22Rv1 (cell line): ENCODE measurements at regions not wholly inside any gene's neighbourhood (a gene's known extent, or its start where the extent isn't known, plus 50 kb on each side); places are given as distances from the start of the nearest gene placed in this dataset.

ENCODE experiments used
- H3K27ac ChIP-seq: fragments of 450-650 bp; 2 replicates; pipeline ENCODE4 v1.5.1; 2017
- ZFX ChIP-seq: fragments of 450-650 bp; IDR thresholded peaks from 2 replicates; pipeline ENCODE4 v1.6.1; 2017; ENCODE audit warnings: antibody characterized with exemption, borderline replicate concordance
- TF ChIP-seq, protein P1 (sequence below): fragments of 450-650 bp; IDR thresholded peaks from 2 replicates; pipeline ENCODE4 v1.5.1; 2017; ENCODE audit warnings: mild to moderate bottlenecking

DNA sequence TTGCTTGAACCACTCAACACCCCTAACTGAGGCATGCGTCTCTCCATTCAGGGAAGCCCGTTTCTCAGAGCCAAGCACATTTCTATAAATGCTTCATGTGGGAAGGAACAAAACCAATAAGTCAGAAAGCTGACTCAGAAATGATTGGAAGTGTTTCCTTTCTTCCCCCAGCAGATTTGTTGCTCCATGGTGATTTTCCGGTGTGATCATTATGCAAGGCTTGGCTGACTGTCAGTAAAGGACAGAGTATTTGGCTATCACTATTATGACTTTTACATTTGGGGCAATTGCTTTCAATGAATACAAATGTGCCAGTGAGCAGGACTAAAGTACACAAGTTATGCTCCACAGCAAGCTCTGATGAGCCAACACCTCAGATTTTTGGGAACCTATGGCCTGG, 53.3 kb upstream of the ZC3H11B start:
- H3K27ac ChIP-seq: no peak overlapping the region
- no peak for TF ChIP-seq ZFX
- TF ChIP-seq, protein P1, sequence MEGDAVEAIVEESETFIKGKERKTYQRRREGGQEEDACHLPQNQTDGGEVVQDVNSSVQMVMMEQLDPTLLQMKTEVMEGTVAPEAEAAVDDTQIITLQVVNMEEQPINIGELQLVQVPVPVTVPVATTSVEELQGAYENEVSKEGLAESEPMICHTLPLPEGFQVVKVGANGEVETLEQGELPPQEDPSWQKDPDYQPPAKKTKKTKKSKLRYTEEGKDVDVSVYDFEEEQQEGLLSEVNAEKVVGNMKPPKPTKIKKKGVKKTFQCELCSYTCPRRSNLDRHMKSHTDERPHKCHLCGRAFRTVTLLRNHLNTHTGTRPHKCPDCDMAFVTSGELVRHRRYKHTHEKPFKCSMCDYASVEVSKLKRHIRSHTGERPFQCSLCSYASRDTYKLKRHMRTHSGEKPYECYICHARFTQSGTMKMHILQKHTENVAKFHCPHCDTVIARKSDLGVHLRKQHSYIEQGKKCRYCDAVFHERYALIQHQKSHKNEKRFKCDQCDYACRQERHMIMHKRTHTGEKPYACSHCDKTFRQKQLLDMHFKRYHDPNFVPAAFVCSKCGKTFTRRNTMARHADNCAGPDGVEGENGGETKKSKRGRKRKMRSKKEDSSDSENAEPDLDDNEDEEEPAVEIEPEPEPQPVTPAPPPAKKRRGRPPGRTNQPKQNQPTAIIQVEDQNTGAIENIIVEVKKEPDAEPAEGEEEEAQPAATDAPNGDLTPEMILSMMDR: no peak

DNA sequence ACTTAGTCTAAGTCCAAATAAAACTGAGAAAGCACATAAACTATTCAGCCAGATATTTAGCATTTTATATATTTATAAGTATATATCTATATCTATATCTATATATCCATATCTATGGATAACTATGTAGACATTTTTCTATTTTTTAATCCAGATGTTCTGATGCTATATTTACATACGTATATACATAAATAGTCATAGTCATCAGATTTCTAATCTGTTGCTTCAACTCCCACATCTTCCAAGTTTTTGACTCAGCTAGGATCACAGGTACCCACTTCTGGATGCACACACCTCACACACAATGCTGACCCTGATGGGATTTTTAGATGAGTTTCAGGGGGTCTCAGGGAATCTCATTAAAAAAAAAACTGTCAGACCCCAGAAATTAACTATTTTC, 52.2 kb upstream of the ZC3H11B start:
- no peak overlapping the region for H3K27ac ChIP-seq
- TF ChIP-seq ZFX: no peak
- TF ChIP-seq, protein P1: no peak

DNA sequence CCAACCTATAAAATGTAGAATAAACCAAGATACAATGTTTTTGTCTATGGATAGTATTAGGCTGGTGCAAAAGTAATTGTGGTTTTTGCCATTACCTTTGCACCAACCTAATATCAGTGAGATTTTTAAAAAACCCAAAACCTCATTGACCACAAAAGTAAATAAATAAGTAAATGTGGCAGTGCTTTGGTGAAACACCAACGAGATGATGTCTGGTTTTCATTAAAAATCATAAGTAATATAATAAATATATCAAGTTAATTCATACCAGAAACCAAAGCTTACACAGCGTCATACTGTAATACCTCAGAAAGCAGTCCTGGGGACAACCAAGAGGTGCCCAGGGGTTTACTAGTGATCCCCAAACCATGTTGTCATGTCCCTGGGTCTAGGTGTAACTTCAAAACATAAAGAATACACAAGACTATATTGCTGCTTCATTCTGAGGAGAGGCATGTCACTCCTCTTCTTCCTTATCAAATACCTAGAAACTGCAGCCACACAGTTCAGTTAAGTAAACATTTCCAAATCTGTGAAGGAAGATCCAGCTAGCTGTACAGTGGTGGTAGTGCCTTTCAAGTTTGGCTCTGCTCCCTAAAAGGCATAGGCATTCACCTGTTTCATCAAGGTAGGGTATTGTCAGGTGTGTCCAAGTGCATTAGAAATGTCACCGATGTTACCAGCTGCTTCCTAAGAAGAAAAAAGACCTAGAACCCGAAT, 51.6 kb upstream of the ZC3H11B start:
- TF ChIP-seq, protein P1: no peak
- TF ChIP-seq ZFX: no peak
- no peak overlapping the region for H3K27ac ChIP-seq
